HepG2 (cell line): ENCODE measurements at regions not wholly inside any gene's neighbourhood (a gene's known extent, or its start where the extent isn't known, plus 50 kb on each side); places are given as distances from the start of the nearest gene placed in this dataset.

Experiments used
- ARNT2 ChIP-seq: sonication (generic); formaldehyde crosslinking; IDR thresholded peaks from 2 replicates; pipeline ENCODE4 v1.8.0; 2022; ENCODE audit warnings: mild to moderate bottlenecking, low read depth, missing genetic modification reagents, moderate library complexity
- ETV5 ChIP-seq: IDR thresholded peaks from 2 replicates; pipeline ENCODE4 v1.6.1; 2018; ENCODE audit warnings: missing biosample characterization, missing genetic modification reagents, inconsistent platforms, borderline replicate concordance
- KDM5B ChIP-seq: sonication (generic); formaldehyde crosslinking; IDR thresholded peaks from 2 replicates; pipeline ENCODE4 v1.4.0; 2020; ENCODE audit warnings: missing genetic modification reagents, mild to moderate bottlenecking, borderline replicate concordance
- SCMH1 ChIP-seq: sonication (generic); formaldehyde crosslinking; IDR thresholded peaks from 2 replicates; pipeline ENCODE4 v1.9.0; 2021; ENCODE audit warnings: missing genetic modification reagents, mild to moderate bottlenecking, borderline replicate concordance
- STAG1 ChIP-seq: sonication (generic); formaldehyde crosslinking; IDR thresholded peaks from 2 replicates; pipeline ENCODE4 v1.4.0; 2020; ENCODE audit warnings: missing genetic modification reagents
- TERF1 ChIP-seq: sonication (generic); formaldehyde crosslinking; IDR thresholded peaks from 2 replicates; pipeline ENCODE4 v1.8.0; 2022; ENCODE audit warnings: mild to moderate bottlenecking, missing genetic modification reagents, moderate library complexity
- ZNF160 ChIP-seq: sonication (generic); formaldehyde crosslinking; IDR thresholded peaks from 2 replicates; pipeline ENCODE4 v1.8.0; 2022; ENCODE audit warnings: mild to moderate bottlenecking, inconsistent platforms, missing genetic modification reagents
- ZNF280D ChIP-seq: sonication (generic); formaldehyde crosslinking; IDR thresholded peaks from 2 replicates; pipeline ENCODE4 v1.5.1; 2020; ENCODE audit warnings: mild to moderate bottlenecking, missing genetic modification reagents
- ZNF33B ChIP-seq: sonication (generic); formaldehyde crosslinking; IDR thresholded peaks from 2 replicates; pipeline ENCODE4 v1.5.1; 2020; ENCODE audit warnings: mild to moderate bottlenecking, missing genetic modification reagents
- ZNF572 ChIP-seq: sonication (generic); formaldehyde crosslinking; IDR thresholded peaks from 2 replicates; pipeline ENCODE4 v1.5.1; 2020; ENCODE audit warnings: mild to moderate bottlenecking, missing genetic modification reagents
- ZNF574 ChIP-seq: sonication (generic); formaldehyde crosslinking; IDR thresholded peaks from 2 replicates; pipeline ENCODE4 v1.4.0; 2020; ENCODE audit warnings: missing genetic modification reagents
- ZNF629 ChIP-seq: sonication (generic); formaldehyde crosslinking; conservative IDR thresholded peaks from 2 replicates; pipeline ENCODE4 v1.5.0; 2020; ENCODE audit warnings: missing genetic modification reagents
- ZNF652 ChIP-seq: IDR thresholded peaks from 2 replicates; pipeline ENCODE4 v1.6.1; 2016; ENCODE audit warnings: low read depth, borderline replicate concordance
- ZNF776 ChIP-seq: sonication (generic); formaldehyde crosslinking; IDR thresholded peaks from 2 replicates; pipeline ENCODE4 v1.4.0; 2020; ENCODE audit warnings: mild to moderate bottlenecking, missing genetic modification reagents
- TF ChIP-seq, protein P1 (sequence below): sonication (generic); formaldehyde crosslinking; IDR thresholded peaks from 2 replicates; pipeline ENCODE4 v1.4.0; 2020; ENCODE audit warnings: missing genetic modification reagents

DNA sequence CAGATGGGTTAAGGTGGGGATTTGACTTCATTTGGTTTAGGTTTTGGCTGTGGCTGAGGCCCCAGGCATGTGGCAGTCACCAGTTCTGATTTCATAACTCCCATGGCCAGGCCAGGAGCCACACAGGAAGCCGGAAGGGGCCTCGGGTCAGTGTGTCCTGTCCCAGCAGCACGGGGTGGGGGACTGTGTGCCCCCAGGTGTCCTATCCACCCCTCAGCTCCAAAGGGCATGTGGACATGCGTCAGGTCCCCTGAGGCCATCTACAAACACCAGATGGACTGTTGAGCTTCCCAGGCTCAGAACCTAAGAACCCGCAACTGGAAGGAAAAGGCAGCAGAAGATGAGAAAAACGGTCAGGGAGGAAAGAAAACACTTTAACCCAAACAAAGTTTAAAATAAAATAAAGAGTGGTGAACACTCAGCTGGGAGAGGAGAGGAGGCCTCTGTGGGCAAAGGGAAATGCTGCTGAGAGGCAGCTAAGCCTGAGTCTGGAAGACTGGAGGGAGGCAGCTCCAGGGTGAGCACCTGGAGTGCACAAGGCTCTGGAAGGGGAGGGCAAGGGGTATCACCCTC is 260.8 kb downstream of the AUH start (continued):
- TF ChIP-seq ZNF574 (CRISPR knock-in tag) (peak; percentile 79), TERF1 (CRISPR knock-in tag) (no peak), ETV5 (CRISPR knock-in tag) (peak; percentile 97), ZNF572 (CRISPR knock-in tag) (0 out of 2 replicates have a peak, but pooled peaks have one; percentile 49), ZNF776 (CRISPR knock-in tag) (no peak), KDM5B (peak; percentile 96; the same call in 1 of the 2 replicates), ZNF280D (peak; percentile 91; the same call in 1 of the 2 replicates), ZNF652 (CRISPR knock-in tag) (no peak), STAG1 (CRISPR knock-in tag) (peak; percentile 39), ARNT2 (CRISPR knock-in tag) (peak; percentile 66; the same call in 1 of the 2 replicates), SCMH1 (CRISPR knock-in tag) (no peak), ZNF160 (CRISPR knock-in tag) (peak; percentile 83), ZNF33B (CRISPR knock-in tag) (no peak), ZNF629 (CRISPR knock-in tag) (no peak; the same call in 1 of the 2 replicates)
- TF ChIP-seq, protein P1, sequence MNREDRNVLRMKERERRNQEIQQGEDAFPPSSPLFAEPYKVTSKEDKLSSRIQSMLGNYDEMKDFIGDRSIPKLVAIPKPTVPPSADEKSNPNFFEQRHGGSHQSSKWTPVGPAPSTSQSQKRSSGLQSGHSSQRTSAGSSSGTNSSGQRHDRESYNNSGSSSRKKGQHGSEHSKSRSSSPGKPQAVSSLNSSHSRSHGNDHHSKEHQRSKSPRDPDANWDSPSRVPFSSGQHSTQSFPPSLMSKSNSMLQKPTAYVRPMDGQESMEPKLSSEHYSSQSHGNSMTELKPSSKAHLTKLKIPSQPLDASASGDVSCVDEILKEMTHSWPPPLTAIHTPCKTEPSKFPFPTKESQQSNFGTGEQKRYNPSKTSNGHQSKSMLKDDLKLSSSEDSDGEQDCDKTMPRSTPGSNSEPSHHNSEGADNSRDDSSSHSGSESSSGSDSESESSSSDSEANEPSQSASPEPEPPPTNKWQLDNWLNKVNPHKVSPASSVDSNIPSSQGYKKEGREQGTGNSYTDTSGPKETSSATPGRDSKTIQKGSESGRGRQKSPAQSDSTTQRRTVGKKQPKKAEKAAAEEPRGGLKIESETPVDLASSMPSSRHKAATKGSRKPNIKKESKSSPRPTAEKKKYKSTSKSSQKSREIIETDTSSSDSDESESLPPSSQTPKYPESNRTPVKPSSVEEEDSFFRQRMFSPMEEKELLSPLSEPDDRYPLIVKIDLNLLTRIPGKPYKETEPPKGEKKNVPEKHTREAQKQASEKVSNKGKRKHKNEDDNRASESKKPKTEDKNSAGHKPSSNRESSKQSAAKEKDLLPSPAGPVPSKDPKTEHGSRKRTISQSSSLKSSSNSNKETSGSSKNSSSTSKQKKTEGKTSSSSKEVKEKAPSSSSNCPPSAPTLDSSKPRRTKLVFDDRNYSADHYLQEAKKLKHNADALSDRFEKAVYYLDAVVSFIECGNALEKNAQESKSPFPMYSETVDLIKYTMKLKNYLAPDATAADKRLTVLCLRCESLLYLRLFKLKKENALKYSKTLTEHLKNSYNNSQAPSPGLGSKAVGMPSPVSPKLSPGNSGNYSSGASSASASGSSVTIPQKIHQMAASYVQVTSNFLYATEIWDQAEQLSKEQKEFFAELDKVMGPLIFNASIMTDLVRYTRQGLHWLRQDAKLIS = no peak
